ENCODE measurements at regions not wholly inside any gene's neighbourhood (a gene's known extent, or its start where the extent isn't known, plus 50 kb on each side); places are given as distances from the start of the nearest gene placed in this dataset.

GRCh38 chr12:75883241-75883640 lies 148.3 kb downstream of the PHLDA1 start:
- intact Hi-C loops (cut with DNase I): no loop called here
- Histone ChIP-seq H3K9me3 (no peaks in the 10 kb centered on the region), H3K4me1 (peaks cover 0 to 3% (median 0%) of the 10 kb centered on the region in 12 donors), H3K4me3 (no peak overlapping the region), H3K27ac (no peak overlapping the region), H3K36me3 (no peaks in the 10 kb centered on the region), H3K27me3 (no peaks in the 10 kb centered on the region)
- TF ChIP-seq POLR2A (IDR thresholded peaks at IDR 0.05): no peak
- no peak for TF ChIP-seq CTCF (IDR thresholded peaks at IDR 0.05)
- DNase-seq (no peak), ATAC-seq (no peak)
- 49 to 80% (median 78%) methylated on average over 3 of the region's 3 CpGs for WGBS, 4 donors

DNA sequence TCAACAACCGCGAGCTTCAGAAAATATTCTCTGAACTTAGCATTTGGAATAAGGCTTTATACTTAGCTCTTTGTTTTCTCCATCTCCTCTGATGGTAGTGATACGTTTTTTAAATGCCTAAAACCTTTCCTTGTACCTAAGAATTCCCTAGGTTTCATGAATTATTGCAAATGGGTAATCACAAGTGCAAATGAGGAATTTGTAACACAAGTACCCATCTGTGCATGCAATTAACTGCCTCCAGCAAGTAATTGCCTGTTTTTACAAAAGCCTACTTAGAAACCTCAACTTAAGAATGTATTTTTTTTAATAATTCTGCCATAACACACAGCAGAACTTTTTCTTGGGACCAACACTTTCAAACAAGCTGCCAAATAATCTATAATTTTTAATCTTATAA lies 149.2 kb downstream of the PHLDA1 start:
- intact Hi-C loops (cut with DNase I): no loop called here
- ATAC-seq: no peak
- WGBS, 4 donors: 75 to 79% (median 77%) methylated on average over 3 of the region's 3 CpGs

GRCh38 chr12:75881920-75882319 lies 149.7 kb downstream of the PHLDA1 start:
- no peak overlapping the region for H3K27ac ChIP-seq
- intact Hi-C loops (cut with DNase I): no loop called here
- H3K4me3 ChIP-seq: no peak overlapping the region
- H3K27me3 ChIP-seq: no peaks in the 10 kb centered on the region
- ATAC-seq (no peak), DNase-seq (no peak)
- no peaks in the 10 kb centered on the region for H3K9me3 ChIP-seq
- H3K4me1 ChIP-seq: peaks cover 0 to 8% (median 0%) of the 10 kb centered on the region in 12 donors
- TF ChIP-seq POLR2A (IDR thresholded peaks at IDR 0.05) (no peak), CTCF (IDR thresholded peaks at IDR 0.05) (no peak)
- no peaks in the 10 kb centered on the region for H3K36me3 ChIP-seq

More for the DNA sequence above, 149.2 kb downstream of the PHLDA1 start:
- Histone ChIP-seq H3K4me3 (no peak overlapping the region), H3K4me1 (peaks cover 0 to 3% (median 0%) of the 10 kb centered on the region in 12 donors), H3K36me3 (no peaks in the 10 kb centered on the region), H3K9me3 (no peaks in the 10 kb centered on the region), H3K27ac (no peak overlapping the region), H3K27me3 (no peaks in the 10 kb centered on the region)
- DNase-seq: no peak
- TF ChIP-seq CTCF (IDR thresholded peaks at IDR 0.05) (no peak), POLR2A (IDR thresholded peaks at IDR 0.05) (no peak)

DNA sequence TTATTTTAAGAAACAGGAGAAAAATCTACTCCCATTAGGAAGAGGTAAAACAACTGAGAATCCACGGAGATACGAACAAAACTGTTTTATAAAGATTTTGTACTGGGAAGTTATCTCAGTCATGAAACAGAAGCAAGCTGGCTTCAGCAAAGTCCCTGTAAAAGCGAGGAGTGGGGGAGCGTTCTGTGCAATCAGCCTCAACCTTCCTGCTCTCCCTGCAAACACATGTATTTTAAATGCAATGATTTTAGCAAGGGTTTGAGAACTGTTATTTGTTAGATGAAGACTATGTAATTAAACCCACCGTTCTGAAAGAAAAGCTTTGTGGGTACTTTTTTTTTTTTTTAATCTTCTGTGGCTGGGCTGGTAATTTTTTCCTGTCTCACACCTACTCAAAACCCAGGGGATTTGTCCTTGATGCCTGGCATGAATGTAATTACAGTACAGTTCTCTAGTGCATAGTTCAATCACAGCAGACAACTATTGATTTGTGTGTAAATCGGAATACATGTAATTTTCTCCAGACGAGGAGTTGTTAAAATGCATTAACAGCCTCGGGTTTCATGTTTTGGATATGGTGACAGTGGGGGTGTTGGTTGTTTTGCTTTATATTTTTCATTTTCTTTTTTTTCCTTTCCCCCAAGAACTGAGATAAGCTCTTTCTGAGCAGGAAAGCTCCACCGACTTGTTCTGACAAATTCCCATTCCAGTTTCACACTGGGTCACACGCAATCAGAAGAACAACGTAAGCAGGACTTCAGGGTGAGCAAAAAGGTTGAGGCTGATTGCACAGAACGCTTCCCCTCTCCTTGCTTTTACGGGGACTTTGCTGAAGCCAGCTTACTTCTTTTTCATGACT lies 153.6 kb downstream of the PHLDA1 start:
- DNase-seq: no peak
- intact Hi-C loops (cut with DNase I): no loop called here
- no peak for TF ChIP-seq POLR2A (IDR thresholded peaks at IDR 0.05)
- TF ChIP-seq CTCF (IDR thresholded peaks at IDR 0.05): no peak
- Histone ChIP-seq H3K9me3 (no peaks in the 10 kb centered on the region), H3K4me1 (peaks cover 0 to 8% (median 0%) of the 10 kb centered on the region in 12 donors), H3K27me3 (no peaks in the 10 kb centered on the region), H3K27ac (no peak overlapping the region), H3K4me3 (peak overlapping the region in 1 of 12 donors; percentile 7), H3K36me3 (no peaks in the 10 kb centered on the region)
- WGBS, 4 donors: 56 to 64% (median 60%) methylated on average over 13 of the region's 13 CpGs
- ATAC-seq: peak in 1 of 4 donors; percentile 30

Measured in heart left ventricle (tissue), 16 donors.